ENCODE measurements at regions not wholly inside any gene's neighbourhood (a gene's known extent, or its start where the extent isn't known, plus 50 kb on each side); places are given as distances from the start of the nearest gene placed in this dataset.

DNA sequence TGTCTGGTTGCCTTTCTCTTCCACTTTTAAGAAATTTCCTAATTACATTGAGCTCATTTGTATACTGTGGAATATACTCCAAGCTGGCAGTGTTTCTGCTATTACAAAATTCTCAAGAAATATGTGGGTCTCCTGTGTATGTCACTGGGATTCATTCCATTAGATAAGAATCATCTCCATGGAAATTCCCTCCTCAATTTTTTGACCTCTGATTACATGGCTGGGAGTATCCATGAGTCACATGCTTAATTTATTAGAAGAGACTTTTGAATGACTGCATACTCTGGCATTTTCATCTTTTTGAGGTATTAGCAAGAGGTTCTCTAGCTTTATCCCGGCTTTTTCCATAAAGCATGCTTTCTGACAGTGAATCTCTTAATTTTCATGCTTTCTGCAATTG lies 665.5 kb upstream of the CNTNAP5 start:
- DNase-seq (ENCODE audit: low read depth, low spot score) (no peak), ATAC-seq (no peak)
- Histone ChIP-seq H3K27me3 (ENCODE audit: control insufficient read depth, insufficient read depth, low read length) (no peaks in the 10 kb centered on the region), H3K4me3 (ENCODE audit: low read depth in 2 of 2, low read length in 2 of 2) (no peak overlapping the region), H3K36me3 (ENCODE audit: control insufficient read depth, insufficient read depth, low read length) (no peaks in the 10 kb centered on the region), H3K4me1 (ENCODE audit: control insufficient read depth, insufficient read depth, low read length) (no peaks in the 10 kb centered on the region), H3K27ac (ENCODE audit: low read length) (no peak overlapping the region), H3K9me3 (ENCODE audit: control insufficient read depth, insufficient read depth, low read depth, low read length) (peaks cover 9% of the 10 kb centered on the region; the same call in 1 of the 2 replicates)
- in situ Hi-C loops (cut with HindIII; ENCODE audit: low pct_unique_long_range_greater_than_20kb, low sequenced_read_pairs) = no loop called here
- BruUV-seq (replicated peaks) = no TSS peak
- intact Hi-C loops (cut with micrococcal nuclease; ENCODE audit: unreplicated experiment) = no loop called here
- POLR2A ChIA-PET = no interaction called here
- CTCF ChIA-PET = no interaction called here
- TF ChIP-seq POLR2AphosphoS5 (IDR thresholded peaks at IDR 0.05; ENCODE audit: low read depth, low read length) = no peak
- no peak for TF ChIP-seq TCF7L2 (IDR thresholded peaks at IDR 0.05; ENCODE audit: low read depth, low read length)
- TF ChIP-seq, protein P1, sequence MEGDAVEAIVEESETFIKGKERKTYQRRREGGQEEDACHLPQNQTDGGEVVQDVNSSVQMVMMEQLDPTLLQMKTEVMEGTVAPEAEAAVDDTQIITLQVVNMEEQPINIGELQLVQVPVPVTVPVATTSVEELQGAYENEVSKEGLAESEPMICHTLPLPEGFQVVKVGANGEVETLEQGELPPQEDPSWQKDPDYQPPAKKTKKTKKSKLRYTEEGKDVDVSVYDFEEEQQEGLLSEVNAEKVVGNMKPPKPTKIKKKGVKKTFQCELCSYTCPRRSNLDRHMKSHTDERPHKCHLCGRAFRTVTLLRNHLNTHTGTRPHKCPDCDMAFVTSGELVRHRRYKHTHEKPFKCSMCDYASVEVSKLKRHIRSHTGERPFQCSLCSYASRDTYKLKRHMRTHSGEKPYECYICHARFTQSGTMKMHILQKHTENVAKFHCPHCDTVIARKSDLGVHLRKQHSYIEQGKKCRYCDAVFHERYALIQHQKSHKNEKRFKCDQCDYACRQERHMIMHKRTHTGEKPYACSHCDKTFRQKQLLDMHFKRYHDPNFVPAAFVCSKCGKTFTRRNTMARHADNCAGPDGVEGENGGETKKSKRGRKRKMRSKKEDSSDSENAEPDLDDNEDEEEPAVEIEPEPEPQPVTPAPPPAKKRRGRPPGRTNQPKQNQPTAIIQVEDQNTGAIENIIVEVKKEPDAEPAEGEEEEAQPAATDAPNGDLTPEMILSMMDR (IDR thresholded peaks at IDR 0.05) = no peak

DNA sequence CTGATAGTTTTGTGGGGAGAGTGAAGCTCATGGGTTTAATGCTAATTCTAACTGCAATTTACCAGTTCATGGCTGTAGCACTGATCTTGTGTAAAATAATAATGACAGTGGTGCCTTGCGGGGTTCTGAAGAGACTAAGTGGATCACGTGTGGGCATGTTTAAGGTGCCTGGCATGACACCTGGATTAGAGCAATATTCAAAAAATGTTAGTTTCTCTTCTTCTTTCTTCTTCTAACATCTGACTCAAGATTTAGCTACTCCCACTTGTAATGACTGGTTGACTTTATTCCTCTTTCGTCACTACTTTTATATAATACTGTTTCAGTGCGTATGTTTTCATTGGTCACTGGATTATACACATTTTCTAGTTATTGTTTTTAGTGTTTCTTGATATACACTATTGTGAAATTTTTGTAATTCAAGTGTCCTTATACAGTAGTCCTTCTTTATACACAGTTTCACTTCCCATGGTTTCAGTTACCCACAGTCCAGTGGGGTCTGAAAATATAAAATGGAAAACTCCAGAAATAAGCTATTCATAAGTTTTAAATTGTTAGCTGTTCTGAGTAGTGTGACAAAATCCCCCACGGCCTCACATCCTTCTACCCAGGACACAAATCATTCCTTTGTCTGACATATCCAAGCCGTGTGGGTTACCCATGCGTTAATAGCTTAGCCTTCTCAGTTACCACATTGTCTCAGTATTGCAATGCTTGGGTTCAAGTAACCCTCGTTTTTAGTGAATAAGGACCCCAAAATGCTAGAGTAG lies 662.2 kb upstream of the CNTNAP5 start:
- Histone ChIP-seq H3K4me1 (ENCODE audit: control insufficient read depth, insufficient read depth, low read length) (no peaks in the 10 kb centered on the region), H3K9me3 (ENCODE audit: control insufficient read depth, insufficient read depth, low read depth, low read length) (no peaks in the 10 kb centered on the region), H3K27me3 (ENCODE audit: control insufficient read depth, insufficient read depth, low read length) (no peaks in the 10 kb centered on the region), H3K4me3 (ENCODE audit: low read depth in 2 of 2, low read length in 2 of 2) (no peak overlapping the region), H3K36me3 (ENCODE audit: control insufficient read depth, insufficient read depth, low read length) (no peaks in the 10 kb centered on the region), H3K27ac (ENCODE audit: low read length) (no peak overlapping the region)
- BruUV-seq (replicated peaks) = no TSS peak
- no peak for ATAC-seq
- TF ChIP-seq POLR2AphosphoS5 (IDR thresholded peaks at IDR 0.05; ENCODE audit: low read depth, low read length) = no peak
- no peak for TF ChIP-seq TCF7L2 (IDR thresholded peaks at IDR 0.05; ENCODE audit: low read depth, low read length)
- TF ChIP-seq, protein P1 (IDR thresholded peaks at IDR 0.05) = no peak
- TF ChIP-seq, protein P2, sequence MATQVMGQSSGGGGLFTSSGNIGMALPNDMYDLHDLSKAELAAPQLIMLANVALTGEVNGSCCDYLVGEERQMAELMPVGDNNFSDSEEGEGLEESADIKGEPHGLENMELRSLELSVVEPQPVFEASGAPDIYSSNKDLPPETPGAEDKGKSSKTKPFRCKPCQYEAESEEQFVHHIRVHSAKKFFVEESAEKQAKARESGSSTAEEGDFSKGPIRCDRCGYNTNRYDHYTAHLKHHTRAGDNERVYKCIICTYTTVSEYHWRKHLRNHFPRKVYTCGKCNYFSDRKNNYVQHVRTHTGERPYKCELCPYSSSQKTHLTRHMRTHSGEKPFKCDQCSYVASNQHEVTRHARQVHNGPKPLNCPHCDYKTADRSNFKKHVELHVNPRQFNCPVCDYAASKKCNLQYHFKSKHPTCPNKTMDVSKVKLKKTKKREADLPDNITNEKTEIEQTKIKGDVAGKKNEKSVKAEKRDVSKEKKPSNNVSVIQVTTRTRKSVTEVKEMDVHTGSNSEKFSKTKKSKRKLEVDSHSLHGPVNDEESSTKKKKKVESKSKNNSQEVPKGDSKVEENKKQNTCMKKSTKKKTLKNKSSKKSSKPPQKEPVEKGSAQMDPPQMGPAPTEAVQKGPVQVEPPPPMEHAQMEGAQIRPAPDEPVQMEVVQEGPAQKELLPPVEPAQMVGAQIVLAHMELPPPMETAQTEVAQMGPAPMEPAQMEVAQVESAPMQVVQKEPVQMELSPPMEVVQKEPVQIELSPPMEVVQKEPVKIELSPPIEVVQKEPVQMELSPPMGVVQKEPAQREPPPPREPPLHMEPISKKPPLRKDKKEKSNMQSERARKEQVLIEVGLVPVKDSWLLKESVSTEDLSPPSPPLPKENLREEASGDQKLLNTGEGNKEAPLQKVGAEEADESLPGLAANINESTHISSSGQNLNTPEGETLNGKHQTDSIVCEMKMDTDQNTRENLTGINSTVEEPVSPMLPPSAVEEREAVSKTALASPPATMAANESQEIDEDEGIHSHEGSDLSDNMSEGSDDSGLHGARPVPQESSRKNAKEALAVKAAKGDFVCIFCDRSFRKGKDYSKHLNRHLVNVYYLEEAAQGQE (IDR thresholded peaks at IDR 0.05; ENCODE audit: insufficient read depth in 1 of 2, low read depth in 2 of 2, low read length in 1 of 2) = no peak
- no peak for TF ChIP-seq SIN3A (IDR thresholded peaks at IDR 0.05; ENCODE audit: borderline replicate concordance, insufficient read depth, low read depth, low read length)
- ChIA-PET CTCF (no interaction called here), POLR2A (no interaction called here)
- intact Hi-C loops (cut with micrococcal nuclease; ENCODE audit: unreplicated experiment) = no loop called here
- in situ Hi-C loops (cut with HindIII; ENCODE audit: low pct_unique_long_range_greater_than_20kb, low sequenced_read_pairs) = no loop called here
- DNase-seq (ENCODE audit: low read depth, low spot score) = no peak

Data from Panc1 (cell line).